CD4-positive, alpha-beta T cell treated with Interleukin-1 beta for 1 hour (primary cell): ENCODE measurements at regions not wholly inside any gene's neighbourhood (a gene's known extent, or its start where the extent isn't known, plus 50 kb on each side); places are given as distances from the start of the nearest gene placed in this dataset.
A peak's percentile ranks its signal among the peaks of the same experiment; 100 is the strongest.
"Not testable (repeated sequence)": the region's sequence is repeated elsewhere in the genome, so short reads cannot be mapped to it uniquely, and the experiment has no call there.

ENCODE experiments used
- DNase-seq, 2 donors: peaks; one replicate each; pipeline ENCODE4 v3.0.0-alpha.2; 2020 to 2022

- DNase-seq, result no peak
These were observed 120.4 kb upstream of the EOLA2 start for GRCh38 chrX:150058728-150059127.

GRCh38 chrX:150060406-150060805 lies 122.1 kb upstream of the EOLA2 start:
- no peak for DNase-seq

- DNase-seq, result no peak
These were observed 124.2 kb upstream of the EOLA2 start for GRCh38 chrX:150062292-150063137.

GRCh38 chrX:150063138-150063518 lies 124.8 kb upstream of the EOLA2 start:
- no peak for DNase-seq

- peak in 1 of 2 donors; percentile 7 for DNase-seq
These were observed 125.4 kb upstream of the EOLA2 start for GRCh38 chrX:150063674-150064073.

GRCh38 chrX:150074175-150074574 lies 135.9 kb upstream of the EOLA2 start:
- DNase-seq, result no peak

GRCh38 chrX:150080497-150080896 lies 142.2 kb upstream of the EOLA2 start:
- no peak for DNase-seq

- DNase-seq, result no peak
These were observed 142.8 kb upstream of the EOLA2 start for GRCh38 chrX:150081076-150081475.

GRCh38 chrX:150084496-150085229 lies 146.4 kb upstream of the EOLA2 start:
- no peak for DNase-seq

- no peak for DNase-seq
These were observed 147.6 kb upstream of the EOLA2 start for GRCh38 chrX:150085881-150086280.

- no peak for DNase-seq
These were observed 148.1 kb upstream of the EOLA2 start for GRCh38 chrX:150086371-150086770.

- no peak for DNase-seq
These were observed 149.3 kb upstream of the EOLA2 start for GRCh38 chrX:150087612-150088011.

GRCh38 chrX:150088042-150088441 lies 149.8 kb upstream of the EOLA2 start:
- DNase-seq, result no peak

- no peak for DNase-seq
These were observed 150.7 kb upstream of the EOLA2 start for GRCh38 chrX:150088766-150089518.

GRCh38 chrX:150091300-150091699 lies 153.0 kb upstream of the EOLA2 start:
- DNase-seq, result not testable (repeated sequence)

GRCh38 chrX:150092549-150092948 lies 154.3 kb upstream of the EOLA2 start:
- DNase-seq, result no peak

- no peak for DNase-seq
These were observed 156.1 kb upstream of the EOLA2 start for GRCh38 chrX:150094375-150094774.

- no peak for DNase-seq
These were observed 156.7 kb upstream of the EOLA2 start for GRCh38 chrX:150094996-150095395.

GRCh38 chrX:150099316-150099715 lies 161.0 kb upstream of the EOLA2 start:
- DNase-seq, result no peak

GRCh38 chrX:150100261-150100660 lies 162.0 kb upstream of the EOLA2 start:
- no peak for DNase-seq

- no peak for DNase-seq
These were observed 180.2 kb upstream of the EOLA2 start for GRCh38 chrX:150118476-150118875.

GRCh38 chrX:150119323-150119722 lies 181.0 kb upstream of the EOLA2 start:
- DNase-seq, result no peak

- DNase-seq, result not testable (repeated sequence)
These were observed 186.8 kb upstream of the EOLA2 start for GRCh38 chrX:150125045-150125444.

GRCh38 chrX:150127216-150127615 lies 188.9 kb upstream of the EOLA2 start:
- DNase-seq, result no peak
